GM20000 (cell line): ENCODE measurements at regions not wholly inside any gene's neighbourhood (a gene's known extent, or its start where the extent isn't known, plus 50 kb on each side); places are given as distances from the start of the nearest gene placed in this dataset.

Experiments
- DNase-seq: peaks from one replicate; pipeline ENCODE4 v3.0.0; 2012; ENCODE audit warnings: low spot score
- CTCF ChIP-seq: IDR thresholded peaks from 2 replicates; pipeline ENCODE4 v1.5.1; 2012; ENCODE audit warnings: mild to moderate bottlenecking, control low read depth; ENCODE audit errors: extremely low read depth, missing control alignments

- no peak for DNase-seq
- no peak for TF ChIP-seq CTCF
These were observed 59.4 kb upstream of the NUP50 start for GRCh38 chr22:45104313-45104712.

GRCh38 chr22:45105281-45105702 is 58.4 kb upstream of the NUP50 start:
- TF ChIP-seq CTCF: no peak
- no peak for DNase-seq

GRCh38 chr22:45107671-45108070 is 56.1 kb upstream of the NUP50 start:
- DNase-seq: no peak

GRCh38 chr22:45112136-45112879 is 51.4 kb upstream of the NUP50 start:
- TF ChIP-seq CTCF: no peak
- no peak for DNase-seq

More at GRCh38 chr22:45107671-45108070, 56.1 kb upstream of the NUP50 start:
- TF ChIP-seq CTCF: no peak
